Right lobe of liver (tissue), 4 donors: ENCODE measurements at regions not wholly inside any gene's neighbourhood (a gene's known extent, or its start where the extent isn't known, plus 50 kb on each side); places are given as distances from the start of the nearest gene placed in this dataset.

ENCODE experiments used
- POLR2A ChIP-seq: fragments of 450-650 bp; IDR thresholded peaks from one replicate; pipeline ENCODE4 v1.6.1; 2017; ENCODE audit warnings: antibody characterized with exemption, mild to moderate bottlenecking
- TF ChIP-seq, protein P1 (sequence below), 4 donors: fragments of 200-600 bp in 3 of 4; fragments of 450-650 bp in 1 of 4; IDR thresholded peaks; one replicate each; pipeline versions ENCODE4 v1.5.1 to v1.8.0; 2016 to 2022; ENCODE audit warnings: antibody characterized with exemption in 4 of 4, mild to moderate bottlenecking in 2 of 4
- donor health status: DM: no; HTN: no; CAD: no.
- donor health status: DM: no; HTN: no; CAD: no.
- donor health status: DM: no; HTN: yes; CAD: no.

DNA sequence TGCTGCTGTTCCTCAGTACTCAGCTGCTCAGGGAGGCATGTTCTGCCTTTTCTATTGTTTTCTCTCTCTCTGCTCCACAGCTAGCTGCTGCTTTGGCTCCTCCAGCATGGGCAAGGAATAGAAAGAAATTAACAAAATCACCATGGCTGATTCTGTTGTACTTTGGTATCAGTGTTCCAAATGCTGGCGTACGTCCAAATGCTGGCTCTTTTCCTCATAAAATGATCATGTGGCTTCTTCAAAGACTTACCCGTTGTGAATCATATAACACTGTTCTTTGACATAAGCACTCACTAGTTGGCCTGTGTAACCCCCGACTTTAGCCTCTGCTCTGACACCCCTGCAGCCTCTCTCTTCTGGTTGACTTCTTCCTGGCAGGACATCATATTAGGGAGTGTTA lies 547.6 kb downstream of the CPS1 start:
- TF ChIP-seq, protein P1, sequence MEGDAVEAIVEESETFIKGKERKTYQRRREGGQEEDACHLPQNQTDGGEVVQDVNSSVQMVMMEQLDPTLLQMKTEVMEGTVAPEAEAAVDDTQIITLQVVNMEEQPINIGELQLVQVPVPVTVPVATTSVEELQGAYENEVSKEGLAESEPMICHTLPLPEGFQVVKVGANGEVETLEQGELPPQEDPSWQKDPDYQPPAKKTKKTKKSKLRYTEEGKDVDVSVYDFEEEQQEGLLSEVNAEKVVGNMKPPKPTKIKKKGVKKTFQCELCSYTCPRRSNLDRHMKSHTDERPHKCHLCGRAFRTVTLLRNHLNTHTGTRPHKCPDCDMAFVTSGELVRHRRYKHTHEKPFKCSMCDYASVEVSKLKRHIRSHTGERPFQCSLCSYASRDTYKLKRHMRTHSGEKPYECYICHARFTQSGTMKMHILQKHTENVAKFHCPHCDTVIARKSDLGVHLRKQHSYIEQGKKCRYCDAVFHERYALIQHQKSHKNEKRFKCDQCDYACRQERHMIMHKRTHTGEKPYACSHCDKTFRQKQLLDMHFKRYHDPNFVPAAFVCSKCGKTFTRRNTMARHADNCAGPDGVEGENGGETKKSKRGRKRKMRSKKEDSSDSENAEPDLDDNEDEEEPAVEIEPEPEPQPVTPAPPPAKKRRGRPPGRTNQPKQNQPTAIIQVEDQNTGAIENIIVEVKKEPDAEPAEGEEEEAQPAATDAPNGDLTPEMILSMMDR (IDR thresholded peaks at IDR 0.05) = no peak
- no peak for TF ChIP-seq POLR2A
